ENCODE measurements at regions not wholly inside any gene's neighbourhood (a gene's known extent, or its start where the extent isn't known, plus 50 kb on each side); places are given as distances from the start of the nearest gene placed in this dataset.

GRCh38 chr2:67783026-67783425 lies 279.8 kb downstream of the C1D start:
- no peak for TF ChIP-seq EZH2 (IDR thresholded peaks at IDR 0.05; ENCODE audit: borderline replicate concordance, low read length)
- TF ChIP-seq CTCF (conservative IDR thresholded peaks at IDR 0.05 in 1 of 2, IDR thresholded peaks at IDR 0.05 in 1 of 2; ENCODE audit: extremely low read depth in 1 of 2, insufficient read depth in 1 of 2, low read depth in 1 of 2, low read length in 2 of 2): no peak
